Activated CD4-positive, alpha-beta T cell treated with anti-CD3 and anti-CD28 coated beads, Interleukin-2, amount 50 U/mL, for 1 hour (primary cell): ENCODE measurements at regions not wholly inside any gene's neighbourhood (a gene's known extent, or its start where the extent isn't known, plus 50 kb on each side); places are given as distances from the start of the nearest gene placed in this dataset.
"Not testable (repeated sequence)": the region's sequence is repeated elsewhere in the genome, so short reads cannot be mapped to it uniquely, and the experiment has no call there.

Experiments
- DNase-seq: peaks from one replicate; pipeline ENCODE4 v3.0.0-alpha.2; 2020

- DNase-seq: not testable (repeated sequence)
Observed at GRCh38 chr6:85276026-85276425, 173.9 kb upstream of the NT5E start.

- no peak for DNase-seq
Observed at GRCh38 chr6:85275338-85275985, 174.4 kb upstream of the NT5E start.

- DNase-seq: no peak
Observed at GRCh38 chr6:85273870-85274269, 176.0 kb upstream of the NT5E start.

GRCh38 chr6:85273046-85273445, 176.8 kb upstream of the NT5E start:
- DNase-seq: no peak

- no peak for DNase-seq
Observed at GRCh38 chr6:85272592-85272991, 177.3 kb upstream of the NT5E start.

GRCh38 chr6:85262621-85263020, 187.3 kb upstream of the NT5E start:
- DNase-seq: no peak

GRCh38 chr6:85261271-85261670, 188.6 kb upstream of the NT5E start:
- no peak for DNase-seq

GRCh38 chr6:85255661-85256060, 194.2 kb upstream of the NT5E start:
- no peak for DNase-seq

GRCh38 chr6:85252552-85252951, 197.3 kb upstream of the NT5E start:
- no peak for DNase-seq

GRCh38 chr6:85252085-85252484, 197.8 kb upstream of the NT5E start:
- no peak for DNase-seq

- no peak for DNase-seq
Observed at GRCh38 chr6:85251300-85251699, 198.6 kb upstream of the NT5E start.

GRCh38 chr6:85250586-85251220, 199.2 kb upstream of the NT5E start:
- DNase-seq: no peak

GRCh38 chr6:85245004-85245403, 204.9 kb upstream of the NT5E start:
- DNase-seq: no peak

- no peak for DNase-seq
Observed at GRCh38 chr6:85241498-85242052, 208.3 kb upstream of the NT5E start.

GRCh38 chr6:85240787-85241385, 209.0 kb upstream of the NT5E start:
- no peak for DNase-seq

GRCh38 chr6:85237478-85237877, 212.4 kb upstream of the NT5E start:
- no peak for DNase-seq

GRCh38 chr6:85236636-85237035, 213.2 kb upstream of the NT5E start:
- no peak for DNase-seq

- DNase-seq: not testable (repeated sequence)
Observed at GRCh38 chr6:85227345-85227744, 222.5 kb upstream of the NT5E start.

- not testable (repeated sequence) for DNase-seq
Observed at GRCh38 chr6:85212794-85213193, 237.1 kb upstream of the NT5E start.

- DNase-seq: no peak
Observed at GRCh38 chr6:85195243-85195642, 254.6 kb upstream of the NT5E start.

GRCh38 chr6:85193339-85193738, 256.5 kb upstream of the NT5E start:
- DNase-seq: no peak

- no peak for DNase-seq
Observed at GRCh38 chr6:85192596-85192995, 257.3 kb upstream of the NT5E start.

GRCh38 chr6:85192186-85192585, 257.7 kb upstream of the NT5E start:
- DNase-seq: no peak

GRCh38 chr6:85191656-85192055, 258.2 kb upstream of the NT5E start:
- no peak for DNase-seq
